ENCODE measurements at regions not wholly inside any gene's neighbourhood (a gene's known extent, or its start where the extent isn't known, plus 50 kb on each side); places are given as distances from the start of the nearest gene placed in this dataset.

- intact Hi-C loops (cut with micrococcal nuclease; ENCODE audit: unreplicated experiment) (no loop called here), in situ Hi-C loops (cut with MboI) (no loop called here)
- H2AFZ ChIP-seq (ENCODE audit: control insufficient read depth, low read depth, low read length) = no peak overlapping the region
- H3K4me3 ChIP-seq = no peak overlapping the region
- 27% methylated on average over 1 of the region's 1 CpG for WGBS (ENCODE audit: insufficient coverage, insufficient replicate concordance, low lambda C conversion rate, missing lambda C conversion rate)
- POLR2A ChIA-PET = no interaction called here
- H3K4me1 ChIP-seq (ENCODE audit: control insufficient read depth, insufficient read depth, low read length) = no peaks in the 10 kb centered on the region
- no peaks in the 10 kb centered on the region for H3K27me3 ChIP-seq (replicated peaks in 1 of 2; ENCODE audit: control insufficient read depth in 2 of 2, insufficient read depth in 2 of 2, low read length in 1 of 2)
- DNase-seq (ENCODE audit: low read depth, low spot score) (no peak), ATAC-seq (no peak), FAIRE-seq (no peak)
- no peaks in the 10 kb centered on the region for H4K20me1 ChIP-seq (ENCODE audit: control insufficient read depth, insufficient read depth)
- CTCF ChIA-PET = no interaction called here
- RAD21 ChIA-PET (ENCODE audit: unreplicated experiment) = no interaction called here
- TF ChIP-seq MAX (IDR thresholded peaks at IDR 0.05; ENCODE audit: low read depth, low read length) (no peak), ESRRA (IDR thresholded peaks at IDR 0.05; ENCODE audit: low read length) (no peak), IKZF2 (IDR thresholded peaks at IDR 0.05) (no peak)
- no peaks in the 10 kb centered on the region for H3K9me3 ChIP-seq (replicated peaks; ENCODE audit: control insufficient read depth, insufficient read depth, low read length)
- H3K27ac ChIP-seq (ENCODE audit: control insufficient read depth, insufficient read depth) = no peak overlapping the region
- H3K9ac ChIP-seq (ENCODE audit: control insufficient read depth, insufficient read depth, low read length) = no peak overlapping the region
- H3K4me2 ChIP-seq (ENCODE audit: control insufficient read depth, insufficient read depth) = no peak overlapping the region
- H3K79me2 ChIP-seq (ENCODE audit: control insufficient read depth, insufficient read depth, low read length) = no peaks in the 10 kb centered on the region
- no TSS peak for BruUV-seq (replicated peaks)
- SMC1A ChIA-PET (ENCODE audit: uncharacterized antibody, unreplicated experiment) = interaction anchor here (0.7 kb wide), 1 partner anchor 40 kb away, joined by 3 read pairs; no protein-coding TSS in a partner anchor
- H3K36me3 ChIP-seq (ENCODE audit: control insufficient read depth in 2 of 2, insufficient read depth in 2 of 2, low read length in 1 of 2) = no peaks in the 10 kb centered on the region
Measured at GRCh38 chr13:63285426-63285825, 1869.8 kb upstream of the PCDH20 start.

- no peaks in the 10 kb centered on the region for H3K9me3 ChIP-seq (replicated peaks; ENCODE audit: control insufficient read depth, insufficient read depth, low read length)
- ChIA-PET POLR2A (no interaction called here), CTCF (no interaction called here), RAD21 (ENCODE audit: unreplicated experiment) (no interaction called here), SMC1A (ENCODE audit: uncharacterized antibody, unreplicated experiment) (no interaction called here)
- no peak overlapping the region for H3K27ac ChIP-seq (ENCODE audit: control insufficient read depth, insufficient read depth)
- H3K4me1 ChIP-seq (ENCODE audit: control insufficient read depth, insufficient read depth, low read length) = no peaks in the 10 kb centered on the region
- TF ChIP-seq BHLHE40 (IDR thresholded peaks at IDR 0.05; ENCODE audit: borderline replicate concordance in 1 of 2, low read depth in 2 of 2, low read length in 1 of 2) = no peak
- 0 out of 2 replicates have a peak, but pooled peaks have one; percentile 18 for TF ChIP-seq MTA2 (IDR thresholded peaks at IDR 0.05; ENCODE audit: low read depth)
- TF ChIP-seq ESRRA (IDR thresholded peaks at IDR 0.05; ENCODE audit: low read length) = no peak
- no peak for TF ChIP-seq RBBP5 (conservative IDR thresholded peaks at IDR 0.05)
- TF ChIP-seq, protein P1, sequence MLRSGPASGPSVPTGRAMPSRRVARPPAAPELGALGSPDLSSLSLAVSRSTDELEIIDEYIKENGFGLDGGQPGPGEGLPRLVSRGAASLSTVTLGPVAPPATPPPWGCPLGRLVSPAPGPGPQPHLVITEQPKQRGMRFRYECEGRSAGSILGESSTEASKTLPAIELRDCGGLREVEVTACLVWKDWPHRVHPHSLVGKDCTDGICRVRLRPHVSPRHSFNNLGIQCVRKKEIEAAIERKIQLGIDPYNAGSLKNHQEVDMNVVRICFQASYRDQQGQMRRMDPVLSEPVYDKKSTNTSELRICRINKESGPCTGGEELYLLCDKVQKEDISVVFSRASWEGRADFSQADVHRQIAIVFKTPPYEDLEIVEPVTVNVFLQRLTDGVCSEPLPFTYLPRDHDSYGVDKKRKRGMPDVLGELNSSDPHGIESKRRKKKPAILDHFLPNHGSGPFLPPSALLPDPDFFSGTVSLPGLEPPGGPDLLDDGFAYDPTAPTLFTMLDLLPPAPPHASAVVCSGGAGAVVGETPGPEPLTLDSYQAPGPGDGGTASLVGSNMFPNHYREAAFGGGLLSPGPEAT (IDR thresholded peaks at IDR 0.05; ENCODE audit: low read depth) = 0 out of 2 replicates have a peak, but pooled peaks have one; percentile 35
- no peaks in the 10 kb centered on the region for H4K20me1 ChIP-seq (ENCODE audit: control insufficient read depth, insufficient read depth)
- DNase-seq (ENCODE audit: low read depth, low spot score) = no peak
- no peak for FAIRE-seq
- BruUV-seq (replicated peaks) = no TSS peak
- in situ Hi-C loops (cut with MboI) = no loop called here
- H2AFZ ChIP-seq (ENCODE audit: control insufficient read depth, low read depth, low read length) = no peak overlapping the region
- H3K36me3 ChIP-seq (ENCODE audit: control insufficient read depth in 2 of 2, insufficient read depth in 2 of 2, low read length in 1 of 2) = no peaks in the 10 kb centered on the region
- H3K27me3 ChIP-seq (replicated peaks in 1 of 2; ENCODE audit: control insufficient read depth in 2 of 2, insufficient read depth in 2 of 2, low read length in 1 of 2) = no peaks in the 10 kb centered on the region
- intact Hi-C loops (cut with micrococcal nuclease; ENCODE audit: unreplicated experiment) = no loop called here
- H3K4me3 ChIP-seq = no peak overlapping the region
- no peak overlapping the region for H3K9ac ChIP-seq (ENCODE audit: control insufficient read depth, insufficient read depth, low read length)
- ATAC-seq = peak; percentile 44
- 0% methylated on average over 2 of the region's 2 CpGs for WGBS (ENCODE audit: insufficient coverage, insufficient replicate concordance, low lambda C conversion rate, missing lambda C conversion rate)
- H3K79me2 ChIP-seq (ENCODE audit: control insufficient read depth, insufficient read depth, low read length) = no peaks in the 10 kb centered on the region
- H3K4me2 ChIP-seq (ENCODE audit: control insufficient read depth, insufficient read depth) = no peak overlapping the region
Measured at GRCh38 chr13:63279136-63279535, 1863.5 kb upstream of the PCDH20 start.
